K562 (cell line): ENCODE measurements at regions not wholly inside any gene's neighbourhood (a gene's known extent, or its start where the extent isn't known, plus 50 kb on each side); places are given as distances from the start of the nearest gene placed in this dataset.

Experiments
- CUX1 ChIP-seq: fragments of 200-800 bp; sonication (Bioruptor generic); IDR thresholded peaks from 2 replicates; pipeline ENCODE4 v1.6.1; 2016; ENCODE audit warnings: missing genetic modification characterization, missing compliant biosample characterization
- NFE2 ChIP-seq: IDR thresholded peaks from 2 replicates; pipeline ENCODE4 v1.6.1; 2014; ENCODE audit warnings: antibody characterized with exemption, low read depth
- PCBP1 ChIP-seq: fragments of 200-400 bp; formaldehyde crosslinking; IDR thresholded peaks from 2 replicates; pipeline ENCODE4 v1.6.1; 2018; ENCODE audit warnings: mild to moderate bottlenecking, low read depth, low read length; ENCODE audit not compliant: poor library complexity, severe bottlenecking
- PREB ChIP-seq: sonication (generic); formaldehyde crosslinking; IDR thresholded peaks from 2 replicates; pipeline ENCODE4 v1.8.1; 2023; ENCODE audit warnings: mild to moderate bottlenecking, missing genetic modification reagents
- RBM22 ChIP-seq: fragments of 200-400 bp; formaldehyde crosslinking; IDR thresholded peaks from 2 replicates; pipeline ENCODE4 v1.6.1; 2018; ENCODE audit warnings: low read length, low read depth; ENCODE audit not compliant: poor library complexity, severe bottlenecking
- SMAD1 ChIP-seq: fragments of 150-350 bp; IDR thresholded peaks from 2 replicates; pipeline ENCODE4 v1.6.1; 2014; ENCODE audit warnings: low read length, low read depth; ENCODE audit not compliant: partially characterized antibody
- TOE1 ChIP-seq, 2 experiments: fragments of 450-650 bp in 1 of 2; sonication (generic) in 1 of 2; formaldehyde crosslinking in 1 of 2; IDR thresholded peaks; 2 replicates each; pipeline versions ENCODE4 v1.7.1 to v1.8.0; 2016 to 2022; ENCODE audit warnings: borderline replicate concordance in 2 of 2, mild to moderate bottlenecking in 2 of 2, antibody characterized with exemption in 1 of 2, inconsistent platforms in 1 of 2, low read depth in 1 of 2, missing genetic modification reagents in 1 of 2, moderate library complexity in 1 of 2
- WHSC1 ChIP-seq: IDR thresholded peaks from one replicate; pipeline ENCODE4 v1.6.1; 2012; ENCODE audit warnings: low read length, control low read depth, inconsistent platforms
- ZNF311 ChIP-seq: fragments of 250-450 bp; sonication (Bioruptor Pico); IDR thresholded peaks from 2 replicates; pipeline ENCODE4 v1.4.0; 2020; ENCODE audit warnings: mild to moderate bottlenecking, moderate library complexity

- TF ChIP-seq CUX1 (CRISPR knock-in tag), result no peak
- TF ChIP-seq SMAD1, result no peak
- TF ChIP-seq PCBP1, result no peak
- TF ChIP-seq RBM22, result no peak
- TF ChIP-seq PREB (CRISPR knock-in tag), result no peak
- TF ChIP-seq NFE2, result no peak
- TF ChIP-seq WHSC1, result no peak
- TF ChIP-seq TOE1 (IDR thresholded peaks at IDR 0.05; ENCODE audit: borderline replicate concordance), result no peak
- TF ChIP-seq TOE1 (CRISPR knock-in tag; IDR thresholded peaks at IDR 0.05; ENCODE audit: borderline replicate concordance, low read depth), result no peak
- TF ChIP-seq ZNF311 (CRISPR knock-in tag), result no peak
Observed at GRCh38 chr14:65877624-65878023, 465.1 kb downstream of the FUT8 start (continued).
